WTC11 (cell line): ENCODE measurements at regions not wholly inside any gene's neighbourhood (a gene's known extent, or its start where the extent isn't known, plus 50 kb on each side); places are given as distances from the start of the nearest gene placed in this dataset.

Experiments used
- ATAC-seq: fragments of 200-7000 bp; cut with Tn5 transposase; 2 replicates; pipeline ENCODE4 v1.10.0; 2021; ENCODE audit warnings: mild to moderate bottlenecking, moderate library complexity
- CTCF ChIA-PET: fragments of 300-600 bp; sonication (Branson Sonifier 250); formaldehyde crosslinking; loops from one replicate; lab custom pipeline; 2021; ENCODE audit warnings: antibody characterized with exemption; lab: Charles Lee
- POLR2A ChIA-PET: fragments of 350-600 bp; sonication (Branson Sonifier 250); formaldehyde crosslinking; loops from one replicate; lab custom pipeline; 2021; ENCODE audit warnings: antibody characterized with exemption; lab: Charles Lee
- DNase-seq: peaks from one replicate; pipeline ENCODE4 v3.0.0; 2021; ENCODE audit warnings: low spot score
- H3K27ac Mint-ChIP-seq: 2 replicates; pipeline ENCODE4 v1.8.0; 2021; ENCODE audit warnings: mixed read lengths
- H3K27me3 Mint-ChIP-seq: 2 replicates; pipeline ENCODE4 v1.8.0; 2021; ENCODE audit warnings: low read depth, mild to moderate bottlenecking, moderate library complexity, mixed read lengths
- H3K36me3 Mint-ChIP-seq: 2 replicates; pipeline ENCODE4 v1.8.0; 2021; ENCODE audit warnings: mixed read lengths
- H3K4me1 Mint-ChIP-seq: 2 replicates; pipeline ENCODE4 v1.8.0; 2022; ENCODE audit warnings: mixed read lengths
- H3K4me3 Mint-ChIP-seq: 2 replicates; pipeline ENCODE4 v1.8.0; 2021; ENCODE audit warnings: mild to moderate bottlenecking, moderate library complexity, mixed read lengths
- H3K9me3 Mint-ChIP-seq: 2 replicates; pipeline ENCODE4 v1.8.0; 2021; ENCODE audit warnings: mixed read lengths
- AR ChIP-seq: fragments of 250-450 bp; sonication (Bioruptor Pico); IDR thresholded peaks from 2 replicates; pipeline ENCODE4 v1.9.0; 2021; ENCODE audit warnings: mild to moderate bottlenecking
- ATF6 ChIP-seq: sonication (generic); formaldehyde crosslinking; IDR thresholded peaks from 2 replicates; pipeline ENCODE4 v1.8.1; 2023; ENCODE audit warnings: mild to moderate bottlenecking, missing genetic modification reagents
- CDX4 ChIP-seq: fragments of 250-450 bp; sonication (Bioruptor Pico); IDR thresholded peaks from 2 replicates; pipeline ENCODE4 v1.9.0; 2021; ENCODE audit warnings: moderate library complexity, mild to moderate bottlenecking, inconsistent platforms, borderline replicate concordance
- CREM ChIP-seq: sonication (generic); formaldehyde crosslinking; IDR thresholded peaks from 2 replicates; pipeline ENCODE4 v1.8.1; 2022; ENCODE audit warnings: mild to moderate bottlenecking, missing genetic modification reagents, moderate library complexity
- ETV6 ChIP-seq: sonication (generic); formaldehyde crosslinking; IDR thresholded peaks from 2 replicates; pipeline ENCODE4 v1.8.1; 2022; ENCODE audit warnings: mild to moderate bottlenecking, missing genetic modification reagents
- FOXK1 ChIP-seq: sonication (generic); formaldehyde crosslinking; IDR thresholded peaks from 2 replicates; pipeline ENCODE4 v1.8.0; 2022; ENCODE audit warnings: mild to moderate bottlenecking, moderate library complexity, missing genetic modification reagents
- FOXP4 ChIP-seq: sonication (generic); formaldehyde crosslinking; IDR thresholded peaks from 2 replicates; pipeline ENCODE4 v1.8.0; 2022; ENCODE audit warnings: mild to moderate bottlenecking, missing genetic modification reagents
- GRHL2 ChIP-seq: fragments of 250-450 bp; sonication (Bioruptor Pico); IDR thresholded peaks from 2 replicates; pipeline ENCODE4 v1.8.0; 2022; ENCODE audit warnings: mild to moderate bottlenecking, moderate library complexity; ENCODE audit not compliant: insufficient replicate concordance, severe bottlenecking
- IRF1 ChIP-seq: sonication (generic); formaldehyde crosslinking; IDR thresholded peaks from 2 replicates; pipeline ENCODE4 v1.8.0; 2023; ENCODE audit warnings: missing genetic modification reagents
- NFE2L1 ChIP-seq: sonication (generic); formaldehyde crosslinking; IDR thresholded peaks from 2 replicates; pipeline ENCODE4 v1.8.1; 2023; ENCODE audit warnings: missing genetic modification reagents
- STAT6 ChIP-seq: sonication (generic); formaldehyde crosslinking; conservative IDR thresholded peaks from 2 replicates; pipeline ENCODE4 v1.8.1; 2023; ENCODE audit warnings: mild to moderate bottlenecking, low read depth, missing genetic modification reagents, moderate library complexity
- TEAD1 ChIP-seq: sonication (generic); formaldehyde crosslinking; IDR thresholded peaks from 2 replicates; pipeline ENCODE4 v1.8.0; 2022; ENCODE audit warnings: mild to moderate bottlenecking, missing genetic modification reagents
- TP53 ChIP-seq: sonication (generic); formaldehyde crosslinking; IDR thresholded peaks from 2 replicates; pipeline ENCODE4 v1.8.1; 2023; ENCODE audit warnings: mild to moderate bottlenecking, missing genetic modification reagents
- ZNF263 ChIP-seq: sonication (generic); formaldehyde crosslinking; IDR thresholded peaks from 2 replicates; pipeline ENCODE4 v1.8.1; 2022; ENCODE audit warnings: low read depth, mild to moderate bottlenecking, moderate library complexity, missing genetic modification reagents
- ZNF396 ChIP-seq: fragments of 250-450 bp; sonication (Bioruptor Pico); IDR thresholded peaks from 2 replicates; pipeline ENCODE4 v1.8.0; 2021; ENCODE audit warnings: mild to moderate bottlenecking, moderate library complexity, borderline replicate concordance
- ZNF425 ChIP-seq: fragments of 250-450 bp; sonication (Bioruptor Pico); conservative IDR thresholded peaks from 2 replicates; pipeline ENCODE4 v1.9.0; 2021; ENCODE audit warnings: mild to moderate bottlenecking
- ZNF532 ChIP-seq: fragments of 250-450 bp; sonication (Bioruptor Pico); IDR thresholded peaks from 2 replicates; pipeline ENCODE4 v1.9.0; 2021; ENCODE audit warnings: mild to moderate bottlenecking, borderline replicate concordance
- ZNF671 ChIP-seq: fragments of 250-450 bp; sonication (Bioruptor Pico); IDR thresholded peaks from 2 replicates; pipeline ENCODE4 v1.8.0; 2021; ENCODE audit warnings: mild to moderate bottlenecking

GRCh38 chr13:75996582-75996981 lies 360.5 kb downstream of the LMO7 start:
- H3K27ac Mint-ChIP-seq = no peak overlapping the region
- no peaks in the 10 kb centered on the region for H3K4me1 Mint-ChIP-seq
- ATAC-seq (no peak), DNase-seq (no peak)
- H3K27me3 Mint-ChIP-seq = no peaks in the 10 kb centered on the region
- peaks cover 15% of the 10 kb centered on the region for H3K9me3 Mint-ChIP-seq
- ChIA-PET CTCF (no interaction called here), POLR2A (no interaction called here)
- H3K4me3 Mint-ChIP-seq = no peak overlapping the region
- TF ChIP-seq CREM (CRISPR knock-in tag) (no peak), ZNF671 (CRISPR knock-in tag) (no peak), IRF1 (no peak), TEAD1 (CRISPR knock-in tag) (no peak), CDX4 (no peak), AR (CRISPR knock-in tag) (no peak), NFE2L1 (no peak), FOXK1 (no peak), TP53 (CRISPR knock-in tag) (no peak), ETV6 (CRISPR knock-in tag) (no peak), ZNF263 (CRISPR knock-in tag) (no peak), ZNF396 (no peak), ZNF425 (CRISPR knock-in tag) (no peak)
- H3K36me3 Mint-ChIP-seq = peaks cover 4% of the 10 kb centered on the region; the same call in 1 of the 2 replicates

- ChIA-PET POLR2A (no interaction called here), CTCF (no interaction called here)
- Mint-ChIP-seq H3K27ac (no peak overlapping the region), H3K9me3 (peaks cover 15% of the 10 kb centered on the region), H3K4me3 (no peak overlapping the region), H3K4me1 (no peaks in the 10 kb centered on the region), H3K36me3 (peaks cover 4% of the 10 kb centered on the region; the same call in 1 of the 2 replicates), H3K27me3 (no peaks in the 10 kb centered on the region)
- no peak for ATAC-seq
- DNase-seq = no peak
- no peak for TF ChIP-seq FOXP4
- no peak for TF ChIP-seq NFE2L1
- no peak for TF ChIP-seq GRHL2 (CRISPR knock-in tag)
- TF ChIP-seq ATF6 (CRISPR knock-in tag) = no peak
- no peak for TF ChIP-seq FOXK1
- no peak for TF ChIP-seq STAT6 (CRISPR knock-in tag)
- no peak for TF ChIP-seq ZNF532
Measured at GRCh38 chr13:75995966-75996365, 359.8 kb downstream of the LMO7 start.
